Astrocyte of the cerebellum (primary cell): ENCODE measurements at regions not wholly inside any gene's neighbourhood (a gene's known extent, or its start where the extent isn't known, plus 50 kb on each side); places are given as distances from the start of the nearest gene placed in this dataset.

Source experiments
- DNase-seq: peaks from one replicate; pipeline ENCODE4 v3.0.0-alpha.2; 2011; ENCODE audit warnings: low read depth
- H3K4me3 ChIP-seq: 2 replicates; pipeline ENCODE4 v1.5.1; 2011; ENCODE audit warnings: mild to moderate bottlenecking, low read depth, low read length, moderate library complexity
- CTCF ChIP-seq: IDR thresholded peaks from 2 replicates; pipeline ENCODE4 v1.5.1; 2012; ENCODE audit warnings: low read length, low read depth, moderate library complexity, mild to moderate bottlenecking; ENCODE audit errors: missing control alignments
- in situ Hi-C: cut with HindIII; loops from 2 replicates; pipeline ENCODE4 v1.10.0; 2017; ENCODE audit warnings: low sequenced_read_pairs

DNA sequence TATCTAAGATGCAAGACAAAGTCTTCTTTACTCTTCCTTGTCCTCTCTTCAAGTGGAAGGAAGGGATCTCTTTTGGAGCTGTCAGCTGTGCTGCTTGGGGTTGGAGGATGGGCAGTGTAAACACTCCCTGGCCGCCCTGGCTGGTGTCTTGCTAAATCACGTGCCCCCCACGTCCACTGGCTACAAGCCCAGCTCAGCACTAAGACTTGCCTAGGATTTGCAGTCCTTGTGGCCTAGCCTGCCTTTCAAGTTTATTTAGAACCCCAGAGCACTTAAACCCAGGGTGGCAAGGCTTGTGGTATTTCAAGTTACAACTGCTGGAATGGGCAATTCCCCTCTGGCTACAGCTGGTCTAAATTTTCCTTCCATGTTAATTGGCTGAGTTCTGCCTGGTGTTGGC is 272.4 kb upstream of the MYO3A start:
- H3K4me3 ChIP-seq, result no peak overlapping the region
- no peak for DNase-seq
- in situ Hi-C loops, result no loop called here
- TF ChIP-seq CTCF, result no peak

- peak; percentile 6 for DNase-seq
- no peak overlapping the region for H3K4me3 ChIP-seq
- in situ Hi-C loops, result no loop called here
- no peak for TF ChIP-seq CTCF
Observed at GRCh38 chr10:25666276-25666675, 267.8 kb upstream of the MYO3A start.

DNA sequence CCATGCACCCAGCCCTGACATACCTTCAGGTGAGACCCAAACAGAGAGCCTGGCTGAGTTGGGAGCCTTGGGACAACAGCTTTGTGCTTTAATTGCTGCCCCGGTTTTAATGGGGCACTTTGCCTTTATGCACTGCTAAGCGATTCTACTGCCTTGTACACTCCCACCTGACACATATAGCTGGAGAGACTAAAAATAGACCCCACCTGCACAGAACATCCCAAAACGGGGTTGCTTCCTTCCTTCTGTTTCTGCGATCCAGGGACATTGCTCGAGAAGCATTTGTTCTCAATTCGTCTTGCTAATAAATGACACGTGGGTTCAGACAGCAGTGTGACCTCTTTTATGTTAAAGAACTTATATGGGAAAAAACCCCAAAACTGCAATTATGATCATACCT is 258.8 kb upstream of the MYO3A start:
- no peak for TF ChIP-seq CTCF
- H3K4me3 ChIP-seq, result no peak overlapping the region
- no peak for DNase-seq
- in situ Hi-C loops, result no loop called here

DNA sequence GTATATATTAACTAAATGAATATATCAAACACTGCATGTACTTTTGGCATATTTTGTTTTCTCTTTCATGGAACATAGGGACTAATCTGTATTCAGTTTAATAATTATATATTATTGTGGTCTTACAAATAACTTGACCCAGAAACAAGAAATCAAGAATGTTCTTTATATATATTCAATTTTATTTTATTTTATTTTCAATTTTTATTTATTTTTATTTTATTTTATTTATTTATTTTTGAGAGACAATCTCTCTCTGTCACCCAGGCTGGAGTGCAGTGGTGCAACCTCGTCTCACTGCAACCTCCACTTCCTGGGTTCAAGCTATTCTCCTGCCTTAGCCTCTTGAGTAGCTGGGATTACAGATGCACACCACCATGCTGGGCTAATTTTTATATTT is 258.4 kb upstream of the MYO3A start:
- no peak for TF ChIP-seq CTCF
- H3K4me3 ChIP-seq, result no peak overlapping the region
- DNase-seq, result no peak
- in situ Hi-C loops, result no loop called here

- H3K4me3 ChIP-seq, result no peak overlapping the region
- no peak for DNase-seq
- no peak for TF ChIP-seq CTCF
- in situ Hi-C loops, result no loop called here
Observed at GRCh38 chr10:25678220-25678619, 255.8 kb upstream of the MYO3A start.

DNA sequence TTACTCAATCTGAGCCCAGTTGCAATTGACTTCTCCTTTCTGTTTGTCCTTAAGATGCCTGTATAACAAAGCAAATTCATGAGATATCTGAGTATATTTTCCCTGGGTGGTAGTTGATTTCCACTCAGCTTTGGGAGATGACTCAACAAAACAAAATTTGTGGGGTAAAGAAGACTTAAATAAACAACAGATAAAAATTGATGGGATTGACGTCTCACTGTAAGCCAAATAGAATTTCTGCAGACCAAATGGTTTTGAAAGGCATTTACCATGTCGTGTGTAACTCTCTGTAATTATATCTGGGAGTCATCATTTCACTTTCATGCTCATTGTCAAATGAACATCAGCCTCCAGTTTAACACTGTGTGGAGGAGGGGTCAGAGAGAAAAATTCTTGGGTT is 255.4 kb upstream of the MYO3A start:
- in situ Hi-C loops, result no loop called here
- no peak for TF ChIP-seq CTCF
- H3K4me3 ChIP-seq, result no peak overlapping the region
- no peak for DNase-seq

DNA sequence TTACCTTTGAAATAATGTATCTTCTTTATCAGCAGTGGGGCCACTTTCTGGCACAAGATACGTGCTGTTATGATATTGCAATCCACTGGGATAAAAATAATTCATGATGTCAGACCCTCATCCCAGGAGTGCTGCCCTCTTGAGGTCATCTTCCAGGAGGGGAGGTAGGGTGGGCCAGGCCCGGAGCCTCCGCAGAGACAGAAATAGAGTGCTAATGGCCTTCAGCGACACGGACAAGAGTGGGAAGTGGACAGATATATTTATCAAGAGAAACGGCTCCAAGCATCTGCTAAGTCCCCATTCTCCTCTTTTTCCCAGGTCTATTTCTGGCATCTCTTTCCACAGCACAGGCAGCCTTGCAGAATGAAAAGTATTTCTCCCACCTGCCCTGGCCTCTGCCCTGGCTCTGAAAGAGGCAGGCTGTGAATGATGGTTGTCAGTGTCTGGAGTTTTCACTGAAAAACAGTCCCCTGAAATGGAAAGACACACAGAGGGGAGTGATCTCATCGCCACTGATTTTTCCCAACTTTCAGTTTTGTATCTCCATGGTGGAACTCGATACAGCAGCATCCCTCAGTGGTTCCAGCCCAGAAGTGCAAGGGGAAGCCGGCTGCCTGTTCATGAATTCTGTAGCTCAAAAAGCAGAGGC is 251.7 kb upstream of the MYO3A start:
- peak overlapping the region; percentile 2 for H3K4me3 ChIP-seq
- DNase-seq, result peak; percentile 15
- in situ Hi-C loops, result no loop called here
- TF ChIP-seq CTCF, result peak; percentile 77
